Stimulated activated CD4-positive, alpha-beta T cell treated with anti-CD3 and anti-CD28 coated beads, Interleukin-4, amount 100 ng/mL, for 1 hour (primary cell): ENCODE measurements at regions not wholly inside any gene's neighbourhood (a gene's known extent, or its start where the extent isn't known, plus 50 kb on each side); places are given as distances from the start of the nearest gene placed in this dataset.
"Not testable (repeated sequence)": the region's sequence is repeated elsewhere in the genome, so short reads cannot be mapped to it uniquely, and the experiment has no call there.

ENCODE experiments used
- DNase-seq: peaks from one replicate; pipeline ENCODE4 v3.0.0-alpha.2; 2020

GRCh38 chr3:87564438-87564837 lies 288.1 kb upstream of the POU1F1 start:
- DNase-seq: no peak

GRCh38 chr3:87563712-87564111 lies 287.3 kb upstream of the POU1F1 start:
- no peak for DNase-seq

GRCh38 chr3:87558492-87558891 lies 282.1 kb upstream of the POU1F1 start:
- DNase-seq: no peak

- no peak for DNase-seq
These were observed 278.9 kb upstream of the POU1F1 start for GRCh38 chr3:87555290-87555689.

- no peak for DNase-seq
These were observed 276.7 kb upstream of the POU1F1 start for GRCh38 chr3:87553058-87553457.

- DNase-seq: no peak
These were observed 274.5 kb upstream of the POU1F1 start for GRCh38 chr3:87550892-87551291.

- DNase-seq: no peak
These were observed 272.8 kb upstream of the POU1F1 start for GRCh38 chr3:87549208-87549607.

GRCh38 chr3:87548271-87548670 lies 271.9 kb upstream of the POU1F1 start:
- DNase-seq: no peak

- no peak for DNase-seq
These were observed 269.8 kb upstream of the POU1F1 start for GRCh38 chr3:87546216-87546615.

GRCh38 chr3:87543408-87543807 lies 267.0 kb upstream of the POU1F1 start:
- not testable (repeated sequence) for DNase-seq

- no peak for DNase-seq
These were observed 265.3 kb upstream of the POU1F1 start for GRCh38 chr3:87541723-87542122.

- DNase-seq: not testable (repeated sequence)
These were observed 262.3 kb upstream of the POU1F1 start for GRCh38 chr3:87538722-87539121.

GRCh38 chr3:87509401-87509800 lies 233.0 kb upstream of the POU1F1 start:
- DNase-seq: no peak

GRCh38 chr3:87508921-87509320 lies 232.5 kb upstream of the POU1F1 start:
- DNase-seq: no peak

GRCh38 chr3:87507753-87508152 lies 231.4 kb upstream of the POU1F1 start:
- DNase-seq: no peak

GRCh38 chr3:87503900-87504498 lies 227.6 kb upstream of the POU1F1 start:
- no peak for DNase-seq

GRCh38 chr3:87501076-87501475 lies 224.7 kb upstream of the POU1F1 start:
- no peak for DNase-seq

GRCh38 chr3:87498358-87499080 lies 222.1 kb upstream of the POU1F1 start:
- no peak for DNase-seq

GRCh38 chr3:87495938-87496337 lies 219.6 kb upstream of the POU1F1 start:
- DNase-seq: no peak

- DNase-seq: no peak
These were observed 217.9 kb upstream of the POU1F1 start for GRCh38 chr3:87494264-87494663.

- no peak for DNase-seq
These were observed 215.5 kb upstream of the POU1F1 start for GRCh38 chr3:87491843-87492242.

GRCh38 chr3:87489892-87490291 lies 213.5 kb upstream of the POU1F1 start:
- no peak for DNase-seq

- no peak for DNase-seq
These were observed 212.4 kb upstream of the POU1F1 start for GRCh38 chr3:87488765-87489164.

- DNase-seq: not testable (repeated sequence)
These were observed 210.3 kb upstream of the POU1F1 start for GRCh38 chr3:87486635-87487034.

GRCh38 chr3:87486115-87486514 lies 209.7 kb upstream of the POU1F1 start:
- no peak for DNase-seq
